ENCODE measurements at regions not wholly inside any gene's neighbourhood (a gene's known extent, or its start where the extent isn't known, plus 50 kb on each side); places are given as distances from the start of the nearest gene placed in this dataset.

DNA sequence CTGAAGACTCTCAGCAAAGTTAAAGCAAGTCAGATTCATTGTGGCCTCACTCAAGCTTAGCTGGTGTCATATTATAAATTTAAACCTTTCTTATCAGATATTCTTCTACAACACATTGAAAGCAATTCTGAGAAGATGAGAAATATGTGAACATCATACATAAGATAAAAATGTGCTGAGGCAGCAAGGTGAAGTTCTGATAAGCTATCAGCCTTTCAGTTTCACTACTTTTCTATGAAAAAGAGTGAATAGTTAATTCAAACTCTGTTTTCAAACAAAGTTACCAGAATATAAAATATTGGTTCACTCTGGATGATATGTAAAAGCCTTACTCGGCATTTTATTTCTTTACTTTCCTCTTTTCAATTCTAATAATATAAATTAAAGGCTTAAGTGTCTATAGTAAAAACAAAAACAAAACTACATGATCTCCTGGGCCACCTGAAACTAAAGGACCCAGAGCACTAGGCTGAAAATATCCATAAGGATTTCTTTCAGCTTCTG is 824.4 kb downstream of the MTRR start:
- no peak overlapping the region for H2AFZ ChIP-seq (ENCODE audit: low read depth, low read length, poor library complexity, severe bottlenecking)
- DNase-seq (ENCODE audit: low read depth, low spot score) (no peak), ATAC-seq (no peak)
- no peak overlapping the region for H3K4me3 ChIP-seq (replicated peaks in 1 of 2; ENCODE audit: low read depth in 1 of 2, low read length in 2 of 2)
- H3K27ac ChIP-seq (ENCODE audit: low read depth, low read length): no peak overlapping the region
- BruUV-seq (replicated peaks): no TSS peak
- CTCF ChIA-PET: no interaction called here
- H3K4me1 ChIP-seq (ENCODE audit: control insufficient read depth in 1 of 2, insufficient read depth in 2 of 2, low read length in 2 of 2): no peaks in the 10 kb centered on the region
- no peaks in the 10 kb centered on the region for H3K27me3 ChIP-seq (ENCODE audit: insufficient read depth, low read length)
- no peaks in the 10 kb centered on the region for H3K79me2 ChIP-seq (ENCODE audit: insufficient read depth, low read length)
- no peaks in the 10 kb centered on the region for H3K9me2 ChIP-seq (ENCODE audit: insufficient read depth)
- RAD21 ChIA-PET (ENCODE audit: low non-redundant PET in 1 of 2, low total read pairs in 2 of 2, uncharacterized antibody in 2 of 2, unreplicated experiment in 2 of 2): no interaction called here
- POLR2A ChIA-PET: no interaction called here
- no peak overlapping the region for H3K9ac ChIP-seq (ENCODE audit: low read length)
- no peak for TF ChIP-seq EZH2 (IDR thresholded peaks at IDR 0.05)
- no peak for TF ChIP-seq ZNF274 (IDR thresholded peaks at IDR 0.05; ENCODE audit: low read depth, low read length)
- TF ChIP-seq, protein P1, sequence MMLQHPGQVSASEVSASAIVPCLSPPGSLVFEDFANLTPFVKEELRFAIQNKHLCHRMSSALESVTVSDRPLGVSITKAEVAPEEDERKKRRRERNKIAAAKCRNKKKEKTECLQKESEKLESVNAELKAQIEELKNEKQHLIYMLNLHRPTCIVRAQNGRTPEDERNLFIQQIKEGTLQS (IDR thresholded peaks at IDR 0.05): no peak
- no peak for TF ChIP-seq EGR1 (IDR thresholded peaks at IDR 0.05; ENCODE audit: low read depth)
- no peak for TF ChIP-seq SIN3A (IDR thresholded peaks at IDR 0.05; ENCODE audit: low read depth)
- no peak for TF ChIP-seq SRF (IDR thresholded peaks at IDR 0.05; ENCODE audit: low read depth)
- TF ChIP-seq ZFX (IDR thresholded peaks at IDR 0.05): no peak
- TF ChIP-seq, protein P2, sequence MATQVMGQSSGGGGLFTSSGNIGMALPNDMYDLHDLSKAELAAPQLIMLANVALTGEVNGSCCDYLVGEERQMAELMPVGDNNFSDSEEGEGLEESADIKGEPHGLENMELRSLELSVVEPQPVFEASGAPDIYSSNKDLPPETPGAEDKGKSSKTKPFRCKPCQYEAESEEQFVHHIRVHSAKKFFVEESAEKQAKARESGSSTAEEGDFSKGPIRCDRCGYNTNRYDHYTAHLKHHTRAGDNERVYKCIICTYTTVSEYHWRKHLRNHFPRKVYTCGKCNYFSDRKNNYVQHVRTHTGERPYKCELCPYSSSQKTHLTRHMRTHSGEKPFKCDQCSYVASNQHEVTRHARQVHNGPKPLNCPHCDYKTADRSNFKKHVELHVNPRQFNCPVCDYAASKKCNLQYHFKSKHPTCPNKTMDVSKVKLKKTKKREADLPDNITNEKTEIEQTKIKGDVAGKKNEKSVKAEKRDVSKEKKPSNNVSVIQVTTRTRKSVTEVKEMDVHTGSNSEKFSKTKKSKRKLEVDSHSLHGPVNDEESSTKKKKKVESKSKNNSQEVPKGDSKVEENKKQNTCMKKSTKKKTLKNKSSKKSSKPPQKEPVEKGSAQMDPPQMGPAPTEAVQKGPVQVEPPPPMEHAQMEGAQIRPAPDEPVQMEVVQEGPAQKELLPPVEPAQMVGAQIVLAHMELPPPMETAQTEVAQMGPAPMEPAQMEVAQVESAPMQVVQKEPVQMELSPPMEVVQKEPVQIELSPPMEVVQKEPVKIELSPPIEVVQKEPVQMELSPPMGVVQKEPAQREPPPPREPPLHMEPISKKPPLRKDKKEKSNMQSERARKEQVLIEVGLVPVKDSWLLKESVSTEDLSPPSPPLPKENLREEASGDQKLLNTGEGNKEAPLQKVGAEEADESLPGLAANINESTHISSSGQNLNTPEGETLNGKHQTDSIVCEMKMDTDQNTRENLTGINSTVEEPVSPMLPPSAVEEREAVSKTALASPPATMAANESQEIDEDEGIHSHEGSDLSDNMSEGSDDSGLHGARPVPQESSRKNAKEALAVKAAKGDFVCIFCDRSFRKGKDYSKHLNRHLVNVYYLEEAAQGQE (IDR thresholded peaks at IDR 0.05; ENCODE audit: low read depth): no peak
- no peak for TF ChIP-seq TCF7L2 (IDR thresholded peaks at IDR 0.05; ENCODE audit: borderline replicate concordance, extremely low read depth, insufficient read depth, insufficient read length)
- no peak for TF ChIP-seq JUND (IDR thresholded peaks at IDR 0.05)
- TF ChIP-seq, protein P3, sequence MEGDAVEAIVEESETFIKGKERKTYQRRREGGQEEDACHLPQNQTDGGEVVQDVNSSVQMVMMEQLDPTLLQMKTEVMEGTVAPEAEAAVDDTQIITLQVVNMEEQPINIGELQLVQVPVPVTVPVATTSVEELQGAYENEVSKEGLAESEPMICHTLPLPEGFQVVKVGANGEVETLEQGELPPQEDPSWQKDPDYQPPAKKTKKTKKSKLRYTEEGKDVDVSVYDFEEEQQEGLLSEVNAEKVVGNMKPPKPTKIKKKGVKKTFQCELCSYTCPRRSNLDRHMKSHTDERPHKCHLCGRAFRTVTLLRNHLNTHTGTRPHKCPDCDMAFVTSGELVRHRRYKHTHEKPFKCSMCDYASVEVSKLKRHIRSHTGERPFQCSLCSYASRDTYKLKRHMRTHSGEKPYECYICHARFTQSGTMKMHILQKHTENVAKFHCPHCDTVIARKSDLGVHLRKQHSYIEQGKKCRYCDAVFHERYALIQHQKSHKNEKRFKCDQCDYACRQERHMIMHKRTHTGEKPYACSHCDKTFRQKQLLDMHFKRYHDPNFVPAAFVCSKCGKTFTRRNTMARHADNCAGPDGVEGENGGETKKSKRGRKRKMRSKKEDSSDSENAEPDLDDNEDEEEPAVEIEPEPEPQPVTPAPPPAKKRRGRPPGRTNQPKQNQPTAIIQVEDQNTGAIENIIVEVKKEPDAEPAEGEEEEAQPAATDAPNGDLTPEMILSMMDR (IDR thresholded peaks at IDR 0.05 in 2 of 3, conservative IDR thresholded peaks at IDR 0.05 in 1 of 3; ENCODE audit: borderline replicate concordance in 1 of 3, insufficient read depth in 1 of 3, low read depth in 2 of 3, low read length in 2 of 3): no peak
- no peaks in the 10 kb centered on the region for H3K36me3 ChIP-seq (ENCODE audit: control insufficient read depth in 1 of 2, insufficient read depth in 2 of 2, low read length in 2 of 2)
- intact Hi-C loops (cut with micrococcal nuclease): no loop called here
- no peaks in the 10 kb centered on the region for H4K20me1 ChIP-seq (ENCODE audit: insufficient read depth)
- H3K9me3 ChIP-seq (ENCODE audit: control insufficient read depth in 1 of 2, insufficient read depth in 1 of 2, low read depth in 1 of 2, low read length in 2 of 2): peaks cover 3 to 19% of the 10 kb centered on the region in 2 experiments; a peak in 2 of 4 replicates
- H3K4me2 ChIP-seq (ENCODE audit: low read length): no peak overlapping the region
